Hepatocyte (in vitro differentiated cells): ENCODE measurements at regions not wholly inside any gene's neighbourhood (a gene's known extent, or its start where the extent isn't known, plus 50 kb on each side); places are given as distances from the start of the nearest gene placed in this dataset.

Experiments used
- CTCF ChIP-seq: fragments of 200-600 bp; sonication (generic); IDR thresholded peaks from 2 replicates; pipeline ENCODE4 v1.5.1; 2016; ENCODE audit warnings: antibody characterized with exemption, mild to moderate bottlenecking; ENCODE audit not compliant: poor library complexity
- EZH2 ChIP-seq: fragments of 200-600 bp; sonication (generic); IDR thresholded peaks from 2 replicates; pipeline ENCODE4 v1.6.1; 2016; ENCODE audit warnings: antibody characterized with exemption, mild to moderate bottlenecking, borderline replicate concordance
- EZH2phosphoT487 ChIP-seq: fragments of 200-600 bp; sonication (generic); IDR thresholded peaks from one replicate; pipeline ENCODE4 v1.6.1; 2018; ENCODE audit warnings: antibody characterized with exemption, mild to moderate bottlenecking, low read depth, moderate library complexity; ENCODE audit not compliant: unreplicated experiment, severe bottlenecking

DNA sequence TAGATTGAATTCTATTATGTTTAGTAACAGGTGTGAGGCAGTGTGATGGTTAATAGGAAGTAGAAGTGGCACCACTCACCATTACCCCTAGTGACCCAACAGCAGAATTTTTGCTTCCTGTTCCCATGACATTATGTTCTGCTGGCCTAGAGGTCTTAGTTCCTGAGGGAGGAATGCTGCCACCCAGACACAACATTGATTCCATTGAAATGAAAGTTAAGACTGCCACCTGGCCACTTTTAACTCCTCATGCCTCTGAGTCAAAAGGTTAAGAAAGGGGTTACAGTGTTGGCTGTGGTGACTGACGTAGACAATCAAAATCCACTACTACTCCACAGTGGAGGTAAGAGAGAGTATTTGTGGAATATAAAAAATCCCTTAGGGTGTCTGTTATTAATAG is 218.9 kb upstream of the NMUR2 start:
- TF ChIP-seq CTCF (no peak), EZH2 (no peak), EZH2phosphoT487 (no peak)
